ENCODE measurements at regions not wholly inside any gene's neighbourhood (a gene's known extent, or its start where the extent isn't known, plus 50 kb on each side); places are given as distances from the start of the nearest gene placed in this dataset.

GRCh38 chr13:103471896-103472295 lies 405.7 kb upstream of the SLC10A2 start:
- DNase-seq (ENCODE audit: low read depth in 1 of 2, low spot score in 2 of 2), result peak in 1 of 2 experiments; percentile 5
- H3K4me3 ChIP-seq (ENCODE audit: extremely low read depth in 1 of 4, insufficient read depth in 2 of 4, low read depth in 3 of 4, low read length in 4 of 4), result no peak overlapping the region
- H2BK20ac ChIP-seq (ENCODE audit: low read length), result no peak overlapping the region
- H2BK15ac ChIP-seq (ENCODE audit: low read length), result no peak overlapping the region
- H4K5ac ChIP-seq (ENCODE audit: insufficient read length, low read depth, low read length), result no peak overlapping the region
- no peak overlapping the region for H3K4ac ChIP-seq (replicated peaks; ENCODE audit: insufficient read length, low read depth, low read length)
- FAIRE-seq, result no peak
- no peak overlapping the region for H2AFZ ChIP-seq (ENCODE audit: low read length)
- POLR2A ChIA-PET (ENCODE audit: partially characterized antibody), result no interaction called here
- H3K4me2 ChIP-seq (ENCODE audit: insufficient read depth in 1 of 2, low read depth in 2 of 2, low read length in 2 of 2), result no peak overlapping the region
- CTCF ChIA-PET (ENCODE audit: partially characterized antibody), result interaction anchor here (2.2 kb wide), 1 partner anchor 35 kb away, joined by 6 read pairs; no protein-coding TSS in a partner anchor
- H3K27me3 ChIP-seq (replicated peaks in 1 of 4; ENCODE audit: control insufficient read depth in 3 of 4, extremely low read depth in 1 of 4, insufficient read depth in 3 of 4, low read length in 3 of 4), result no peaks in the 10 kb centered on the region
- no peak overlapping the region for H2AK5ac ChIP-seq (ENCODE audit: low read depth, low read length)
- no peaks in the 10 kb centered on the region for H3K9me3 ChIP-seq (ENCODE audit: insufficient read depth in 2 of 2, low read depth in 1 of 2, low read length in 1 of 2)
- H3K23ac ChIP-seq (ENCODE audit: insufficient read length), result no peak overlapping the region
- H2BK5ac ChIP-seq (ENCODE audit: low read depth, low read length), result no peak overlapping the region
- H3K79me1 ChIP-seq (ENCODE audit: low read depth, low read length), result no peaks in the 10 kb centered on the region
- WGBS, 2 experiments (ENCODE audit: extremely low coverage in 1 of 2, insufficient coverage in 1 of 2, insufficient read length in 1 of 2, insufficient replicate concordance in 2 of 2, low coverage in 1 of 2, low lambda C conversion rate in 2 of 2, missing lambda C conversion rate in 1 of 2), result 83% methylated on average over 4 of the region's 4 CpGs; no CpG with 5 or more reads in 1 of the 2 experiments
- no peak overlapping the region for H3K14ac ChIP-seq (ENCODE audit: insufficient read length)
- H3K4me1 ChIP-seq (replicated peaks in 1 of 4; ENCODE audit: control insufficient read depth in 3 of 4, insufficient read depth in 4 of 4, low read length in 3 of 4), result no peaks in the 10 kb centered on the region
- H3K56ac ChIP-seq (replicated peaks; ENCODE audit: insufficient read length, low read depth, low read length), result no peak overlapping the region
- H4K8ac ChIP-seq (ENCODE audit: extremely low read depth, insufficient read depth, low read length), result no peak overlapping the region
- no peak overlapping the region for H3K27ac ChIP-seq (ENCODE audit: low read depth, low read length)
- no peak overlapping the region for H4K91ac ChIP-seq (replicated peaks; ENCODE audit: insufficient read length, low read length)
- H3K79me2 ChIP-seq (ENCODE audit: control insufficient read depth in 1 of 2, insufficient read depth in 2 of 2, low read length in 2 of 2), result no peaks in the 10 kb centered on the region
- H4K20me1 ChIP-seq (replicated peaks in 1 of 2; ENCODE audit: control insufficient read depth in 1 of 2, insufficient read depth in 2 of 2, low read length in 2 of 2), result no peaks in the 10 kb centered on the region
- H3K9ac ChIP-seq (replicated peaks in 1 of 4; ENCODE audit: extremely low read depth in 1 of 4, low read depth in 3 of 4, low read length in 3 of 4), result no peak overlapping the region
- no peak overlapping the region for H2BK120ac ChIP-seq (replicated peaks; ENCODE audit: low read depth, low read length)
- no peak overlapping the region for H2BK12ac ChIP-seq (ENCODE audit: low read depth, low read length)
- H3K18ac ChIP-seq (ENCODE audit: extremely low read depth, low read length), result no peak overlapping the region
- H3K36me3 ChIP-seq (ENCODE audit: control insufficient read depth in 2 of 4, insufficient read depth in 4 of 4, low read length in 3 of 4), result no peaks in the 10 kb centered on the region
- no peaks in the 10 kb centered on the region for H3K23me2 ChIP-seq (ENCODE audit: low read depth, low read length)
- no peak for TF ChIP-seq POU5F1 (IDR thresholded peaks at IDR 0.05; ENCODE audit: low read depth, low read length)
- no peak for TF ChIP-seq ATF3 (IDR thresholded peaks at IDR 0.05; ENCODE audit: insufficient read depth, low read depth, low read length)
- TF ChIP-seq KDM1A (IDR thresholded peaks at IDR 0.05; ENCODE audit: borderline replicate concordance, low read length), result no peak
- TF ChIP-seq TEAD4 (IDR thresholded peaks at IDR 0.05; ENCODE audit: low read depth, low read length), result peak; percentile 57; the same call in 1 of the 2 replicates
- TF ChIP-seq TCF12 (IDR thresholded peaks at IDR 0.05; ENCODE audit: low read depth, low read length), result no peak
- TF ChIP-seq SAP30 (IDR thresholded peaks at IDR 0.05; ENCODE audit: insufficient read depth, insufficient replicate concordance, low read length), result no peak
